ENCODE measurements at regions not wholly inside any gene's neighbourhood (a gene's known extent, or its start where the extent isn't known, plus 50 kb on each side); places are given as distances from the start of the nearest gene placed in this dataset.

- CTCF ChIA-PET, result no interaction called here
- DNase-seq (ENCODE audit: low read depth, low spot score), result no peak
- BruUV-seq (replicated peaks), result no TSS peak
- TF ChIP-seq MYC (IDR thresholded peaks at IDR 0.05; ENCODE audit: insufficient read depth, insufficient read length, insufficient replicate concordance, low read length, severe bottlenecking) (no peak), BCL11A (IDR thresholded peaks at IDR 0.05; ENCODE audit: low read depth, low read length) (no peak), MXI1 (IDR thresholded peaks at IDR 0.05; ENCODE audit: low read depth, low read length) (no peak), PBX3 (IDR thresholded peaks at IDR 0.05; ENCODE audit: insufficient replicate concordance, low read depth, low read length) (no peak), SRF (IDR thresholded peaks at IDR 0.05; ENCODE audit: low read depth in 2 of 2, low read length in 2 of 2) (no peak), GATAD2B (conservative IDR thresholded peaks at IDR 0.05; ENCODE audit: low read depth) (no peak), FOS (IDR thresholded peaks at IDR 0.05; ENCODE audit: borderline replicate concordance, extremely low read depth, insufficient read length) (no peak), MTA3 (IDR thresholded peaks at IDR 0.05; ENCODE audit: borderline replicate concordance, low read length) (no peak), ZNF217 (IDR thresholded peaks at IDR 0.05) (no peak), PAX8 (IDR thresholded peaks at IDR 0.05) (no peak), LARP7 (IDR thresholded peaks at IDR 0.05) (no peak)
- TF ChIP-seq, protein P1, sequence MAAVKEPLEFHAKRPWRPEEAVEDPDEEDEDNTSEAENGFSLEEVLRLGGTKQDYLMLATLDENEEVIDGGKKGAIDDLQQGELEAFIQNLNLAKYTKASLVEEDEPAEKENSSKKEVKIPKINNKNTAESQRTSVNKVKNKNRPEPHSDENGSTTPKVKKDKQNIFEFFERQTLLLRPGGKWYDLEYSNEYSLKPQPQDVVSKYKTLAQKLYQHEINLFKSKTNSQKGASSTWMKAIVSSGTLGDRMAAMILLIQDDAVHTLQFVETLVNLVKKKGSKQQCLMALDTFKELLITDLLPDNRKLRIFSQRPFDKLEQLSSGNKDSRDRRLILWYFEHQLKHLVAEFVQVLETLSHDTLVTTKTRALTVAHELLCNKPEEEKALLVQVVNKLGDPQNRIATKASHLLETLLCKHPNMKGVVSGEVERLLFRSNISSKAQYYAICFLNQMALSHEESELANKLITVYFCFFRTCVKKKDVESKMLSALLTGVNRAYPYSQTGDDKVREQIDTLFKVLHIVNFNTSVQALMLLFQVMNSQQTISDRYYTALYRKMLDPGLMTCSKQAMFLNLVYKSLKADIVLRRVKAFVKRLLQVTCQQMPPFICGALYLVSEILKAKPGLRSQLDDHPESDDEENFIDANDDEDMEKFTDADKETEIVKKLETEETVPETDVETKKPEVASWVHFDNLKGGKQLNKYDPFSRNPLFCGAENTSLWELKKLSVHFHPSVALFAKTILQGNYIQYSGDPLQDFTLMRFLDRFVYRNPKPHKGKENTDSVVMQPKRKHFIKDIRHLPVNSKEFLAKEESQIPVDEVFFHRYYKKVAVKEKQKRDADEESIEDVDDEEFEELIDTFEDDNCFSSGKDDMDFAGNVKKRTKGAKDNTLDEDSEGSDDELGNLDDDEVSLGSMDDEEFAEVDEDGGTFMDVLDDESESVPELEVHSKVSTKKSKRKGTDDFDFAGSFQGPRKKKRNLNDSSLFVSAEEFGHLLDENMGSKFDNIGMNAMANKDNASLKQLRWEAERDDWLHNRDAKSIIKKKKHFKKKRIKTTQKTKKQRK (IDR thresholded peaks at IDR 0.05; ENCODE audit: low read depth, low read length), result no peak
- TF ChIP-seq, protein P2, sequence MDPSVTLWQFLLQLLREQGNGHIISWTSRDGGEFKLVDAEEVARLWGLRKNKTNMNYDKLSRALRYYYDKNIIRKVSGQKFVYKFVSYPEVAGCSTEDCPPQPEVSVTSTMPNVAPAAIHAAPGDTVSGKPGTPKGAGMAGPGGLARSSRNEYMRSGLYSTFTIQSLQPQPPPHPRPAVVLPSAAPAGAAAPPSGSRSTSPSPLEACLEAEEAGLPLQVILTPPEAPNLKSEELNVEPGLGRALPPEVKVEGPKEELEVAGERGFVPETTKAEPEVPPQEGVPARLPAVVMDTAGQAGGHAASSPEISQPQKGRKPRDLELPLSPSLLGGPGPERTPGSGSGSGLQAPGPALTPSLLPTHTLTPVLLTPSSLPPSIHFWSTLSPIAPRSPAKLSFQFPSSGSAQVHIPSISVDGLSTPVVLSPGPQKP (IDR thresholded peaks at IDR 0.05; ENCODE audit: low read depth, low read length), result no peak
- TF ChIP-seq, protein P3, sequence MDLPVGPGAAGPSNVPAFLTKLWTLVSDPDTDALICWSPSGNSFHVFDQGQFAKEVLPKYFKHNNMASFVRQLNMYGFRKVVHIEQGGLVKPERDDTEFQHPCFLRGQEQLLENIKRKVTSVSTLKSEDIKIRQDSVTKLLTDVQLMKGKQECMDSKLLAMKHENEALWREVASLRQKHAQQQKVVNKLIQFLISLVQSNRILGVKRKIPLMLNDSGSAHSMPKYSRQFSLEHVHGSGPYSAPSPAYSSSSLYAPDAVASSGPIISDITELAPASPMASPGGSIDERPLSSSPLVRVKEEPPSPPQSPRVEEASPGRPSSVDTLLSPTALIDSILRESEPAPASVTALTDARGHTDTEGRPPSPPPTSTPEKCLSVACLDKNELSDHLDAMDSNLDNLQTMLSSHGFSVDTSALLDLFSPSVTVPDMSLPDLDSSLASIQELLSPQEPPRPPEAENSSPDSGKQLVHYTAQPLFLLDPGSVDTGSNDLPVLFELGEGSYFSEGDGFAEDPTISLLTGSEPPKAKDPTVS (IDR thresholded peaks at IDR 0.05; ENCODE audit: low read depth, low read length), result no peak
- TF ChIP-seq, protein P4, sequence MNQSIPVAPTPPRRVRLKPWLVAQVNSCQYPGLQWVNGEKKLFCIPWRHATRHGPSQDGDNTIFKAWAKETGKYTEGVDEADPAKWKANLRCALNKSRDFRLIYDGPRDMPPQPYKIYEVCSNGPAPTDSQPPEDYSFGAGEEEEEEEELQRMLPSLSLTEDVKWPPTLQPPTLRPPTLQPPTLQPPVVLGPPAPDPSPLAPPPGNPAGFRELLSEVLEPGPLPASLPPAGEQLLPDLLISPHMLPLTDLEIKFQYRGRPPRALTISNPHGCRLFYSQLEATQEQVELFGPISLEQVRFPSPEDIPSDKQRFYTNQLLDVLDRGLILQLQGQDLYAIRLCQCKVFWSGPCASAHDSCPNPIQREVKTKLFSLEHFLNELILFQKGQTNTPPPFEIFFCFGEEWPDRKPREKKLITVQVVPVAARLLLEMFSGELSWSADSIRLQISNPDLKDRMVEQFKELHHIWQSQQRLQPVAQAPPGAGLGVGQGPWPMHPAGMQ (IDR thresholded peaks at IDR 0.05; ENCODE audit: borderline replicate concordance), result no peak
Observed at GRCh38 chr12:126358806-126359205, 1293.6 kb downstream of the AACS start.

More at GRCh38 chr12:126358806-126359205, 1293.6 kb downstream of the AACS start:
- SMC1A ChIA-PET (ENCODE audit: uncharacterized antibody, unreplicated experiment), result no interaction called here
- WGBS (ENCODE audit: insufficient coverage, insufficient replicate concordance, low lambda C conversion rate, missing lambda C conversion rate), result 66% methylated on average over 5 of the region's 5 CpGs
- H4K20me1 ChIP-seq (ENCODE audit: control insufficient read depth, insufficient read depth), result no peaks in the 10 kb centered on the region
- H3K36me3 ChIP-seq (ENCODE audit: control insufficient read depth in 2 of 2, insufficient read depth in 2 of 2, low read length in 1 of 2), result no peaks in the 10 kb centered on the region
- FAIRE-seq (no peak), ATAC-seq (no peak)
- intact Hi-C loops (cut with micrococcal nuclease; ENCODE audit: unreplicated experiment), result no loop called here
- POLR2A ChIA-PET, result no interaction called here
- H3K27ac ChIP-seq (ENCODE audit: control insufficient read depth, insufficient read depth), result no peak overlapping the region
- H3K9me3 ChIP-seq (replicated peaks; ENCODE audit: control insufficient read depth, insufficient read depth, low read length), result no peaks in the 10 kb centered on the region
- no peak overlapping the region for H3K9ac ChIP-seq (ENCODE audit: control insufficient read depth, insufficient read depth, low read length)
- no peak overlapping the region for H3K4me2 ChIP-seq (ENCODE audit: control insufficient read depth, insufficient read depth)
- H2AFZ ChIP-seq (ENCODE audit: control insufficient read depth, low read depth, low read length), result no peak overlapping the region
- RAD21 ChIA-PET (ENCODE audit: unreplicated experiment), result no interaction called here
- H3K4me3 ChIP-seq, result no peak overlapping the region
- H3K27me3 ChIP-seq (replicated peaks in 1 of 2; ENCODE audit: control insufficient read depth in 2 of 2, insufficient read depth in 2 of 2, low read length in 1 of 2), result no peaks in the 10 kb centered on the region
- in situ Hi-C loops (cut with MboI), result no loop called here
- H3K4me1 ChIP-seq (ENCODE audit: control insufficient read depth, insufficient read depth, low read length), result no peaks in the 10 kb centered on the region
- H3K79me2 ChIP-seq (ENCODE audit: control insufficient read depth, insufficient read depth, low read length), result no peaks in the 10 kb centered on the region
